GM21576 (cell line): ENCODE measurements at regions not wholly inside any gene's neighbourhood (a gene's known extent, or its start where the extent isn't known, plus 50 kb on each side); places are given as distances from the start of the nearest gene placed in this dataset.
"Not testable (repeated sequence)": the region's sequence is repeated elsewhere in the genome, so short reads cannot be mapped to it uniquely, and the experiment has no call there.

ENCODE experiments used
- ATAC-seq: cut with Tn5 transposase; IDR thresholded peaks from one replicate; pipeline ENCODE4 v1.9.1; 2021; ENCODE audit warnings: mild to moderate bottlenecking, moderate library complexity; ENCODE audit not compliant: unreplicated experiment

GRCh38 chr7:137110535-137110934, 233.0 kb downstream of the PTN start:
- ATAC-seq, result no peak

DNA sequence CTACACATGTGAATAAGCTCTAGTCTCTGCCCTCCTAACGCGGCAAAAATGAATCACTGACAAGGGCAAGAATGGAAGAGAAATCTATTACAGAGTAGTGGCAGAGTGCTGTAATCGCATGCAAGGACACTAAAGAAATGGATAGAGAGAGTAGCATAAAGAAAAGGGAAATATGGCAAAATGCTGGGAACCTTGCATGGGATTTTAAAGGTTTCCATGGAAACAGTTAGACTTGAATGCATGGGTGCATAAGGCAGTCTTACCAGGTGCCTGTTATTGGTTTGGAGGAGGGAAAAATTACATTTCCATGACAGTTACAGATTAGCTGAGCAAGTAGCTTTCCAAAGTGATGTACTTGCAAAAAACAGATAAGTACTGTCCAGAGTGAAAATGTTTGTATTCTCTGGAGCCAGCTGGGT, 233.4 kb downstream of the PTN start:
- no peak for ATAC-seq

DNA sequence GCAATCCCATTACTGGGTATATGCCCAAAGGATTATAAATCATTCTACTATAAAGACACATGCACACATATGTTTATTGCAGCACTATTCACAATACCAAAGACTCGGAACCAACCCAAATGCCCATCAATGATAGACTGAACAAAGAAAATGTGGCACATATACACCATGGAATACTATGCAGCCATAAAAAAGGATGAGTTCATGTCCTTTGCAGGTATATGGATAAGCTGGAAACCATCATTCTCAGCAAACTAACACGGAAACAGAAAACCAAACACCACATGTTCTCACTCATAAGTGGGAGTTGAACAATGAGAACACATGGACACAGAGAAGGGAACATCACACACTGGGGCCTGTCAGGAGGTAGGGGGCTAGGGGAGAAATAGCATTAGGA, 235.7 kb downstream of the PTN start:
- not testable (repeated sequence) for ATAC-seq

- ATAC-seq, result not testable (repeated sequence)
These were observed 235.1 kb downstream of the CHRM2 start for GRCh38 chr7:137103526-137103925.

GRCh38 chr7:137097111-137097510, 228.7 kb downstream of the CHRM2 start:
- no peak for ATAC-seq

GRCh38 chr7:137096607-137097006, 228.2 kb downstream of the CHRM2 start:
- ATAC-seq, result no peak

- no peak for ATAC-seq
These were observed 224.7 kb downstream of the CHRM2 start for GRCh38 chr7:137093198-137093597.

DNA sequence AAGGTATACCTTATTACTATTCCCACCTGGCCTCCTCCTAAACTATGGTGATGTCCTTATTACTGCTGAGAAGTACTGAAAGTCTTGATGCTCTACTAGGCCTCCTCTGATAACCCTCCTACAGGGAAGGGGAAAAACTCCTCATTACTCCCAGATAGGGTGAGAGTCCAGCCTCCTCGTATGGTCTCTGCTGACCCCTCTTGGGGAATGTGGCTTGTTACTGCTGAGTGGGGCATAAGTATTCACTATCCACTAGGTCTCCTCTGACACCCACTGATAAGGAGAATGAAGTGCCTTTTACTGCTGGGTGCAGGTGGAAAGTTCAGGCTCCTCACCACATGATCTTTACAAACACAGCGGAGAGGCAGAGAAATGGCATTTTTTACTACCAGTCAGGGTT, 222.9 kb downstream of the CHRM2 start:
- no peak for ATAC-seq

- no peak for ATAC-seq
These were observed 218.4 kb downstream of the CHRM2 start for GRCh38 chr7:137086896-137087295.

DNA sequence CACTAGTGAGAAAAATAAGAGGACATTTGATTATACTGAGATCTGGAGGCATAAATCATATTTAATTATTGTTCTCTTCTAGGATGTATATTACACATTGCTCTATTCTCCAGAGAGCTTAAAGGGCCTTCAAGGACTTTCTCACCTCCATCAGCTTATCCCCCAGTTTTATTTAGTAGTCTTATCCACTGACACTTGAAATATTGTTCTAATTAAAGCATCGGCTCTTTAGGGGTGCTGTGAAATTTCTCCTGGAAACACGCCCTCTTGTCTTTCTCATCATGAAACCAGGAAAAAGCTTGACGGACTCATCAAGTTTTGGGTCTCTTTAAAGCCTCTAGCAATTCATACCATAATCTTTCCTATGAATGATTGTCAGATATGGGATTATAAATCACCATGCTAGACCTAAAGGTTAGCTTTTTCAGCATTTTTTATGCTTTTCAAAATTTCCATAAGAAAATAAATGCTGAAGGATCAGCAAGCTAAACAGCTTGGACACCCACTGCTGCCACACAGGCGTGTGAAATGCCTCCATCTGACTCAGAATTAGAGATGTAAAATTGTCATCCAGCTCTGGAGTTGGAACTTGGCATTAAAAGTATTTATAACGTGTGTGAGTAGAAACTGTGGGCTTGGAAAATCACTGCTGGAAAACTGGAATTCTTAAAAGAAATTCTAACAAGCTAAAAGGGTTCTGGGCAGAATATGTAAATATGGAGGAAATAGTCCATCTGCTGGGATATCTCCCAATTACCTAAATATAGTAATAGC, 216.3 kb downstream of the CHRM2 start:
- no peak for ATAC-seq

- ATAC-seq, result no peak
These were observed 213.9 kb downstream of the CHRM2 start for GRCh38 chr7:137082391-137082790.

GRCh38 chr7:137081321-137082093, 213.1 kb downstream of the CHRM2 start:
- no peak for ATAC-seq

DNA sequence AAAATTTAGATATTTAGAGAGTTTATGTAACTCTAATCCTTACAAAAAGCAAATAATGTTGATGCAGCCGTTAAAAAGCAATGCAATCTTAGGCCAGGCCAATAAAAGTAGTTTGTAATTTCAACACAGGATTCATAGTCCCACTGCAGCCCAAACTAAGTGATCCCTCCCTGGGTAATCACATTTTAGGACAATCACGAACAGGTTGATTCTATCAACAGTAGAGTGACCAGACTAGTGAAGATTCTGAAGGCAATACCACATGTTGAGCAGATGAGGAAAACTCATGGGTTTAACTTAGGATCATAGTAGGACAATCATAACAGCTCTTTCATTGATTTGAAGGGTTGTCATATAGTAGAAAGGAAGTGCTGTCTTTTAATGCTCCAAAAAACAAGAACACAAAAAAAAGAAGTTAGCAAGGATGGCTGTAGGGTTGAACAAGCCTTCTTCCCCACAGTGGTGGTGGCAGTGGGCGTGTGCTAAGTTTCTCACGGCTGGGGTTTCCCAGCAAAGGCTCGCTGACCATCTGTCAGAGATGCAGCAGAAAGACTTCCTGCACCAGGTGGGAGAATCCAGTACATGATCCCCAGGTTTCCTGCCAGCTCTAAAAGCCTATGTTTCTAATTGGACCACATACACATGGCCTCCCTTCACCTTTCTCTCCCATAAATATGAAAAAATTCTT, 212.2 kb downstream of the CHRM2 start:
- ATAC-seq, result no peak

DNA sequence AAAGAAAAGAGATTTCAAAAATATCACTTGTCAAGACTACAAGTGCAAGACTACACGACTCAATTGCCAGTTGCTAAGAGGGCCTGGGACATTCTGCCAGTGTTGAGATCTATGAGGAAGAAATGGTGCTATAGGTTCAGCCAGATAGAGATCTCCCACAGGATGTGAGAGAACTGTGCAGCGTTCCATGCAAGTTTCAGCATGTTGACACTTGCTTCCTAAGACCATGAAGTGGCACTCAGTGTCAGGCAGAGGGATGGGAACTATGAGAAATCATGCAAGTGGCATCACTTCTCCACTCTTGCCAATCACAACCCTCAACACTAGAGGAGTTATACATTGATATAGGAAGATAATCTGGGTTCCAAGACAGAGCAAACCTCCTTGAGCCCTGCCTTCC, 210.3 kb downstream of the CHRM2 start:
- no peak for ATAC-seq

GRCh38 chr7:137074391-137075030, 206.1 kb downstream of the CHRM2 start:
- no peak for ATAC-seq

DNA sequence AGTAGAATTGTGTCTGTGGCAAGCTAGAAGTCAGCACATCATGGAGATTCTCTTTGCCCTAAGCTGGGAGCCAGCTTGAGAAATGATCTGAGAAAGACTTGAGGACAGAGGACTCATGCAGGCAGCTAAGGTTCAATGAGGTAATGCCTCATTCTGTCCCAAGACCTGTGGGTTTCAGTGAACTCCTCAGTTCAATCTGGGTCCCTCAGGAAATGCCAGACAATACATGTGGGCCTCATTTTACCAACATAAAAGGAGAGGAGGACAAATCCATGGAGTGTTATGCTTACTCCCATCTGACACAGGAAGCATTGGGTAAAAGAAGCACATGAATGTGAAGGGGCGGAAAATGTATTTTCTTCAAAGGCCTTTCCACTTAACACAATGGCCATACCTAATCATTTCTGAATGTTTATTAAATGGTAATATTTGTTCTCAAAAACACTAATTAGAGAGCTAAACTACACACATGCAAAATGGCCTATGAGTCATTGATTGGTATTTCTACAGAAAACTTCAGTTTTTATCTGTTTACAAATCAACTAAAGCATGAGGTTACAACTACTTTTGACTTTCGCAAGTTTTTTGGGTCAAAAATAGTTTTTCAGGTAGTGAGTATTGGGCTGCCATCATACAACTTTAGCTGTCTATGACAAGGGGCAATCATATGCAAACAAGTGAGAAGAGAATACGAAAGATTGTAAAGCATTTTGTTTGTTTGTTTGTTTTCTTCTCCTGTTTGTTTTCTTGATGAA, 205.3 kb downstream of the CHRM2 start:
- no peak for ATAC-seq
